ENCODE measurements at regions not wholly inside any gene's neighbourhood (a gene's known extent, or its start where the extent isn't known, plus 50 kb on each side); places are given as distances from the start of the nearest gene placed in this dataset.
"Not testable (repeated sequence)": the region's sequence is repeated elsewhere in the genome, so short reads cannot be mapped to it uniquely, and the experiment has no call there.

DNA sequence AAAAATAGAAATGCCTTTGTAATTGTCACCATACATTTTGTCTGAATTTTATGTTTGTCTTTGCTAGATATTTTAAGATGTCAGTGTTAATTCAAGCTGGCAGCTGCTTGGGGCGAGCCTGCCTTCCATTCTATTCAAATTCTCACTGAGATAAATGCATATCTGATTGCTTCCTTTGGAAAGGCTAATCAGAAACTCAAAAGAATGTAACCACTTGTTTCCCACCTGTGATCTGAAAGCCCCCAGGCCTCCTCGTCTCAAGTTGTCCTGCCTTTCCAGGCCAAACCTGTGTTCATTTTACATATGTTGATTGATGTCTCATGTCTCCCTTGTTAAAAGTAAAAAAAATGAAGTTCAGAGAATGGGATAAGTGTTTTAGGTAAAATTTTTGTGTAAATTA is 318.7 kb upstream of the TECRL start:
- Histone ChIP-seq H2BK5ac (ENCODE audit: low read depth, low read length, poor library complexity) (no peak overlapping the region), H4K8ac (ENCODE audit: low read depth, low read length) (no peak overlapping the region), H3K79me2 (ENCODE audit: control insufficient read depth, insufficient read depth, low read length, poor library complexity) (no peaks in the 10 kb centered on the region)

DNA sequence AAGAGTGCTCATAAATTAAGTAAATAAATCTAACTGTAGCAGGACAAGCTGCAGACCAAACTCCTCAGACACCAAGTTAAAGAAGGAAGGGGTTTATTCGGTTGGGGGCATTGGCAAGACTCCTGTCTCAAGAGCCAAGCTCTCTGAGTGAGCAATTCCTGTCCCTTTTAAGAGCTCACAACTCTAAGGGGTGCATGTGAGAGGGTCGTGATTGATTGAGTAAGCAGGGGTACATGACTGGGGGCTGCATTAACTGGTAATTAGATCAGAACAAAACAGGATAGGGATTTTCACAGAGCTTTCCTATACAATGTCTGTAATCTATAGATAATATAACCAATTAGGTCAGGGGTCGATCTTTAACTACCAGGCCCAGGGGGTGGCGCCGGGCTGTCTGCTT is 318.1 kb upstream of the TECRL start:
- H4K12ac ChIP-seq (ENCODE audit: low read depth, low read length); H2AK5ac ChIP-seq (ENCODE audit: low read length); H3K27ac ChIP-seq (ENCODE audit: low read depth, low read length); H4K91ac ChIP-seq (ENCODE audit: low read depth, low read length); H3K79me1 ChIP-seq (ENCODE audit: low read length); H2BK120ac ChIP-seq (ENCODE audit: insufficient read depth, low read length, poor library complexity); H3K9ac ChIP-seq (ENCODE audit: low read length); H3K23ac ChIP-seq (ENCODE audit: low read length); H3K36me3 ChIP-seq (ENCODE audit: control insufficient read depth in 1 of 2, insufficient read depth in 2 of 2, low read length in 2 of 2); H3K4me3 ChIP-seq (ENCODE audit: low read depth, low read length); H3K14ac ChIP-seq (ENCODE audit: low read length); H3K4ac ChIP-seq (ENCODE audit: low read depth, low read length); H3K27me3 ChIP-seq (ENCODE audit: insufficient read depth, low read length); H4K8ac ChIP-seq (ENCODE audit: low read depth, low read length); H3K79me2 ChIP-seq (ENCODE audit: control insufficient read depth, insufficient read depth, low read length, poor library complexity); H2AFZ ChIP-seq (ENCODE audit: insufficient read depth, low read length, poor library complexity); DNase-seq; H3K4me1 ChIP-seq (ENCODE audit: control insufficient read depth in 1 of 2, insufficient read depth in 2 of 2, low read length in 2 of 2); H2BK12ac ChIP-seq (ENCODE audit: low read length); H2BK5ac ChIP-seq (ENCODE audit: low read depth, low read length, poor library complexity); H3K4me2 ChIP-seq (ENCODE audit: low read length); H3K9me3 ChIP-seq (ENCODE audit: insufficient read depth, low read depth, low read length); H3K18ac ChIP-seq (ENCODE audit: low read length): not testable (repeated sequence)
- WGBS (ENCODE audit: extremely low coverage, insufficient coverage, insufficient read length) = no CpG with 5 or more reads among the region's 5 CpGs

More for the DNA sequence above, 318.7 kb upstream of the TECRL start:
- no peaks in the 10 kb centered on the region for H3K9me3 ChIP-seq (ENCODE audit: insufficient read depth, low read depth, low read length)
- H3K23ac ChIP-seq (ENCODE audit: low read length) = no peak overlapping the region
- H3K4me2 ChIP-seq (ENCODE audit: low read length) = no peak overlapping the region
- no peak overlapping the region for H3K18ac ChIP-seq (ENCODE audit: low read length)
- no peak overlapping the region for H3K4me3 ChIP-seq (ENCODE audit: low read depth, low read length)
- H3K36me3 ChIP-seq (ENCODE audit: control insufficient read depth in 1 of 2, insufficient read depth in 2 of 2, low read length in 2 of 2) = no peaks in the 10 kb centered on the region
- H2AK5ac ChIP-seq (ENCODE audit: low read length) = no peak overlapping the region
- H3K27me3 ChIP-seq (ENCODE audit: insufficient read depth, low read length) = no peaks in the 10 kb centered on the region
- no peak overlapping the region for H2AFZ ChIP-seq (ENCODE audit: insufficient read depth, low read length, poor library complexity)
- no peak for DNase-seq
- no peaks in the 10 kb centered on the region for H3K4me1 ChIP-seq (ENCODE audit: control insufficient read depth in 1 of 2, insufficient read depth in 2 of 2, low read length in 2 of 2)
- H3K27ac ChIP-seq (ENCODE audit: low read depth, low read length) = no peak overlapping the region
- no peaks in the 10 kb centered on the region for H3K79me1 ChIP-seq (ENCODE audit: low read length)
- no CpG with 5 or more reads among the region's 2 CpGs for WGBS (ENCODE audit: extremely low coverage, insufficient coverage, insufficient read length)
- H3K4ac ChIP-seq (ENCODE audit: low read depth, low read length) = no peak overlapping the region
- no peak overlapping the region for H3K14ac ChIP-seq (ENCODE audit: low read length)
- no peak overlapping the region for H2BK120ac ChIP-seq (ENCODE audit: insufficient read depth, low read length, poor library complexity)
- H4K91ac ChIP-seq (ENCODE audit: low read depth, low read length) = no peak overlapping the region
- no peak overlapping the region for H4K12ac ChIP-seq (ENCODE audit: low read depth, low read length)
- no peak overlapping the region for H3K9ac ChIP-seq (ENCODE audit: low read length)
- no peak overlapping the region for H2BK12ac ChIP-seq (ENCODE audit: low read length)

DNA sequence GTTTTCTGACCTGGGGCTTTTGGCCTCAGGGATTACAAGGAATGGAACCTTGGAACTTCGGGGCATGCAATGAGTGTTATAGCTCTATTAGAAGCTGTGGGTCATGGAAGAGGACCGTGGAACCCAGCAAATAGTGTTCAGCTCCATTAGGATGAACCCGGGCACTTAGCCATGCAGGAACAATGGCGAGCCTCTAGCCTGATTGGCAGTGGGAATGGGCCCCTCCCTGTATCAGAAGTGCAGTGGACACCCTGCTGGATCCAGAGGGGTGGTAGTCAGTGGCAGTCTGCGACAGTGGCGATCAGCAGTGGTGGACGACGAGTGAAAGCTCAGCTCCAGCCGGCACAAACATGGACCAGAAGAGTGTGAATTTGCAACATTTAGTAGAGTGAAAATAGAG is 315.4 kb upstream of the TECRL start:
- H2BK5ac ChIP-seq (ENCODE audit: low read depth, low read length, poor library complexity) = no peak overlapping the region
- H3K79me2 ChIP-seq (ENCODE audit: control insufficient read depth, insufficient read depth, low read length, poor library complexity) = no peaks in the 10 kb centered on the region
- H4K91ac ChIP-seq (ENCODE audit: low read depth, low read length) = no peak overlapping the region
- no peak overlapping the region for H3K27ac ChIP-seq (ENCODE audit: low read depth, low read length)
- H3K18ac ChIP-seq (ENCODE audit: low read length) = no peak overlapping the region
- no peaks in the 10 kb centered on the region for H3K79me1 ChIP-seq (ENCODE audit: low read length)
- no peak overlapping the region for H2BK12ac ChIP-seq (ENCODE audit: low read length)
- H3K4me3 ChIP-seq (ENCODE audit: low read depth, low read length) = no peak overlapping the region
- no peak for DNase-seq
- no peak overlapping the region for H3K4me2 ChIP-seq (ENCODE audit: low read length)
- H3K14ac ChIP-seq (ENCODE audit: low read length) = no peak overlapping the region
- no peak overlapping the region for H2BK120ac ChIP-seq (ENCODE audit: insufficient read depth, low read length, poor library complexity)
- no peak overlapping the region for H4K8ac ChIP-seq (ENCODE audit: low read depth, low read length)
- H3K36me3 ChIP-seq (ENCODE audit: control insufficient read depth in 1 of 2, insufficient read depth in 2 of 2, low read length in 2 of 2) = no peaks in the 10 kb centered on the region
- no peaks in the 10 kb centered on the region for H3K4me1 ChIP-seq (ENCODE audit: control insufficient read depth in 1 of 2, insufficient read depth in 2 of 2, low read length in 2 of 2)
- no peak overlapping the region for H4K12ac ChIP-seq (ENCODE audit: low read depth, low read length)
- no peak overlapping the region for H3K23ac ChIP-seq (ENCODE audit: low read length)
- H3K9me3 ChIP-seq (ENCODE audit: insufficient read depth, low read depth, low read length) = peaks cover 1% of the 10 kb centered on the region
- no peaks in the 10 kb centered on the region for H3K27me3 ChIP-seq (ENCODE audit: insufficient read depth, low read length)
- H3K9ac ChIP-seq (ENCODE audit: low read length) = no peak overlapping the region
- no peak overlapping the region for H2AK5ac ChIP-seq (ENCODE audit: low read length)
- H2AFZ ChIP-seq (ENCODE audit: insufficient read depth, low read length, poor library complexity) = no peak overlapping the region
- no CpG with 5 or more reads among the region's 9 CpGs for WGBS (ENCODE audit: extremely low coverage, insufficient coverage, insufficient read length)
- no peak overlapping the region for H3K4ac ChIP-seq (ENCODE audit: low read depth, low read length)

DNA sequence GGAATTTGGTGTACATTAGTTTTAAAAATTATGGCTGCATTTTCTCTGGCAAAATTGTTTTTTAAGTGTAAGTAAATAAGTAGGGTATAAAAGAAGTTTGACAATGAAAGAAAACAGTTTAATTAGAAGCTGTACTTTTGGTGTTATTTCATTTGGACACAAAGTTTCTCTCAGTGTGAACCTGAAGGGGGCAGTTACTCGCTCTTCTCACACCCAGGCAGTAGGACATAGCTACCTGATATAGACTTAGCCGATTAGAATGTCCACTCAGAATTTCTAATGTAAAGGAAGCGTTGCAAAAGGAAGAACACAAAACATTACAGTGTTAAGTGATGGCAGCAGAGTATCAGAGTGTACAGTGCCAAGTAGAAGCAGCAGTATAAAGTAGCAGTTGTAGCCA is 311.9 kb upstream of the TECRL start:
- H3K36me3 ChIP-seq (ENCODE audit: control insufficient read depth in 1 of 2, insufficient read depth in 2 of 2, low read length in 2 of 2) = no peaks in the 10 kb centered on the region
- H3K23ac ChIP-seq (ENCODE audit: low read length) = no peak overlapping the region
- H3K4me2 ChIP-seq (ENCODE audit: low read length) = no peak overlapping the region
- H3K79me2 ChIP-seq (ENCODE audit: control insufficient read depth, insufficient read depth, low read length, poor library complexity) = no peaks in the 10 kb centered on the region
- no peaks in the 10 kb centered on the region for H3K27me3 ChIP-seq (ENCODE audit: insufficient read depth, low read length)
- H4K12ac ChIP-seq (ENCODE audit: low read depth, low read length) = no peak overlapping the region
- no peak overlapping the region for H2AFZ ChIP-seq (ENCODE audit: insufficient read depth, low read length, poor library complexity)
- H4K8ac ChIP-seq (ENCODE audit: low read depth, low read length) = no peak overlapping the region
- H3K9ac ChIP-seq (ENCODE audit: low read length) = no peak overlapping the region
- peaks cover 1% of the 10 kb centered on the region for H3K9me3 ChIP-seq (ENCODE audit: insufficient read depth, low read depth, low read length)
- H3K4me3 ChIP-seq (ENCODE audit: low read depth, low read length) = no peak overlapping the region
- no peak overlapping the region for H3K27ac ChIP-seq (ENCODE audit: low read depth, low read length)
- no peak overlapping the region for H4K91ac ChIP-seq (ENCODE audit: low read depth, low read length)
- no peaks in the 10 kb centered on the region for H3K4me1 ChIP-seq (ENCODE audit: control insufficient read depth in 1 of 2, insufficient read depth in 2 of 2, low read length in 2 of 2)
- no CpG with 5 or more reads among the region's 3 CpGs for WGBS (ENCODE audit: extremely low coverage, insufficient coverage, insufficient read length)
- H2BK5ac ChIP-seq (ENCODE audit: low read depth, low read length, poor library complexity) = no peak overlapping the region
- no peak overlapping the region for H2AK5ac ChIP-seq (ENCODE audit: low read length)
- no peaks in the 10 kb centered on the region for H3K79me1 ChIP-seq (ENCODE audit: low read length)
- no peak overlapping the region for H3K18ac ChIP-seq (ENCODE audit: low read length)
- no peak overlapping the region for H3K4ac ChIP-seq (ENCODE audit: low read depth, low read length)
- no peak overlapping the region for H3K14ac ChIP-seq (ENCODE audit: low read length)
- no peak overlapping the region for H2BK12ac ChIP-seq (ENCODE audit: low read length)
- no peak for DNase-seq
- no peak overlapping the region for H2BK120ac ChIP-seq (ENCODE audit: insufficient read depth, low read length, poor library complexity)
